Upper lobe of right lung (tissue), 1 donor: ENCODE measurements at regions not wholly inside any gene's neighbourhood (a gene's known extent, or its start where the extent isn't known, plus 50 kb on each side); places are given as distances from the start of the nearest gene placed in this dataset.

Experiments used
- ATAC-seq: fragments of 200-7000 bp; cut with Tn5 transposase; one replicate; pipeline ENCODE4 v1.9.1; 2020; ENCODE audit warnings: mild to moderate bottlenecking, moderate library complexity
- DNase-seq: peaks from one replicate; pipeline ENCODE4 v3.0.0-alpha.2; 2020
- H3K27ac ChIP-seq: fragments of 200-600 bp; one replicate; pipeline ENCODE4 v1.8.0; 2022
- H3K27me3 ChIP-seq: fragments of 200-600 bp; one replicate; pipeline ENCODE4 v1.8.0; 2022; ENCODE audit warnings: mild to moderate bottlenecking
- H3K36me3 ChIP-seq: fragments of 200-600 bp; one replicate; pipeline ENCODE4 v1.8.0; 2022
- H3K4me1 ChIP-seq: fragments of 200-600 bp; one replicate; pipeline ENCODE4 v1.8.0; 2022
- H3K4me3 ChIP-seq: fragments of 200-600 bp; one replicate; pipeline ENCODE4 v1.8.0; 2022; ENCODE audit warnings: mild to moderate bottlenecking
- H3K9me3 ChIP-seq: fragments of 200-600 bp; one replicate; pipeline ENCODE4 v1.8.0; 2022
- CTCF ChIP-seq: fragments of 200-600 bp; IDR thresholded peaks from one replicate; pipeline ENCODE4 v1.8.0; 2022; ENCODE audit warnings: antibody characterized with exemption
- intact Hi-C: fragments of 100-400 bp; cut with DNase I; formaldehyde crosslinking; loops from one replicate; pipeline ENCODE4 v1.11.0; 2022
- donor health status: DM: no; HTN: yes; CAD: no; lungs with severe emphysema.

GRCh38 chr5:82806513-82806912 is 270.7 kb downstream of the TMEM167A start:
- no peak for TF ChIP-seq CTCF
- ATAC-seq (no peak), DNase-seq (no peak)
- Histone ChIP-seq H3K4me1 (no peaks in the 10 kb centered on the region), H3K4me3 (no peak overlapping the region), H3K36me3 (no peaks in the 10 kb centered on the region), H3K27ac (no peak overlapping the region), H3K27me3 (no peaks in the 10 kb centered on the region), H3K9me3 (no peaks in the 10 kb centered on the region)
- intact Hi-C loops: no loop called here

GRCh38 chr5:82804155-82804690 is 273.0 kb downstream of the TMEM167A start:
- TF ChIP-seq CTCF: no peak
- DNase-seq (no peak), ATAC-seq (no peak)
- Histone ChIP-seq H3K4me1 (no peaks in the 10 kb centered on the region), H3K27ac (no peak overlapping the region), H3K4me3 (no peak overlapping the region), H3K9me3 (no peaks in the 10 kb centered on the region), H3K27me3 (no peaks in the 10 kb centered on the region), H3K36me3 (no peaks in the 10 kb centered on the region)
- intact Hi-C loops: no loop called here

- H3K4me3 ChIP-seq: no peak overlapping the region
- no peak for TF ChIP-seq CTCF
- no peaks in the 10 kb centered on the region for H3K9me3 ChIP-seq
- no peaks in the 10 kb centered on the region for H3K27me3 ChIP-seq
- H3K27ac ChIP-seq: no peak overlapping the region
- H3K36me3 ChIP-seq: no peaks in the 10 kb centered on the region
- no peak for ATAC-seq
- intact Hi-C loops: no loop called here
- H3K4me1 ChIP-seq: no peaks in the 10 kb centered on the region
- no peak for DNase-seq
Measured at GRCh38 chr5:82802954-82803353, 274.2 kb downstream of the TMEM167A start.

- Histone ChIP-seq H3K9me3 (no peaks in the 10 kb centered on the region), H3K4me1 (no peaks in the 10 kb centered on the region), H3K27ac (no peak overlapping the region), H3K36me3 (no peaks in the 10 kb centered on the region), H3K4me3 (no peak overlapping the region), H3K27me3 (no peaks in the 10 kb centered on the region)
- TF ChIP-seq CTCF: no peak
- DNase-seq (no peak), ATAC-seq (no peak)
- intact Hi-C loops: no loop called here
Measured at GRCh38 chr5:82800826-82801225, 276.4 kb downstream of the TMEM167A start.

- no peak overlapping the region for H3K27ac ChIP-seq
- H3K4me3 ChIP-seq: no peak overlapping the region
- H3K9me3 ChIP-seq: no peaks in the 10 kb centered on the region
- H3K36me3 ChIP-seq: no peaks in the 10 kb centered on the region
- no peaks in the 10 kb centered on the region for H3K27me3 ChIP-seq
- DNase-seq (no peak), ATAC-seq (no peak)
- H3K4me1 ChIP-seq: no peaks in the 10 kb centered on the region
- intact Hi-C loops: no loop called here
- TF ChIP-seq CTCF: no peak
Measured at GRCh38 chr5:82799361-82800077, 277.7 kb downstream of the TMEM167A start.
